Activated CD8-positive, alpha-beta memory T cell treated with anti-CD3 and anti-CD28 coated beads, Interleukin-2, amount 10 ng/mL, durations not matched to agents 7 days and 5 days (primary cell): ENCODE measurements at regions not wholly inside any gene's neighbourhood (a gene's known extent, or its start where the extent isn't known, plus 50 kb on each side); places are given as distances from the start of the nearest gene placed in this dataset.
A peak's percentile ranks its signal among the peaks of the same experiment; 100 is the strongest.

ENCODE experiments used
- ATAC-seq: fragments of 150-1000 bp; cut with Tn5 transposase; one replicate; pipeline ENCODE4 v1.10.0; 2021; ENCODE audit warnings: moderate library complexity
- CTCF ChIA-PET: fragments of 350-600 bp; sonication (Branson Sonifier 250); formaldehyde crosslinking; loops from one replicate; lab custom pipeline; 2021; ENCODE audit warnings: antibody characterized with exemption; lab: Charles Lee
- DNase-seq: peaks from one replicate; pipeline ENCODE4 v3.0.0-alpha.2; 2020
- H3K27ac Mint-ChIP-seq: one replicate; pipeline ENCODE4 v1.8.0; 2021; ENCODE audit warnings: mild to moderate bottlenecking, mixed read lengths
- H3K27me3 Mint-ChIP-seq: one replicate; pipeline ENCODE4 v1.8.0; 2021; ENCODE audit warnings: mixed read lengths
- H3K36me3 Mint-ChIP-seq: one replicate; pipeline ENCODE4 v1.8.0; 2021; ENCODE audit warnings: mild to moderate bottlenecking, mixed read lengths
- H3K4me1 Mint-ChIP-seq: one replicate; pipeline ENCODE4 v1.8.0; 2021; ENCODE audit warnings: mixed read lengths
- H3K4me3 Mint-ChIP-seq: one replicate; pipeline ENCODE4 v1.8.0; 2021; ENCODE audit warnings: mild to moderate bottlenecking, moderate library complexity, mixed read lengths
- H3K9me3 Mint-ChIP-seq: one replicate; pipeline ENCODE4 v1.8.0; 2022; ENCODE audit warnings: low read depth, mixed read lengths

GRCh38 chr7:18338910-18339523 lies 156.5 kb upstream of the HDAC9 start:
- peaks cover 2% of the 10 kb centered on the region for H3K36me3 Mint-ChIP-seq
- H3K27ac Mint-ChIP-seq: no peak overlapping the region
- H3K4me1 Mint-ChIP-seq: no peaks in the 10 kb centered on the region
- ATAC-seq (no peak), DNase-seq (no peak)
- peaks cover 3% of the 10 kb centered on the region for H3K9me3 Mint-ChIP-seq
- peaks cover 2% of the 10 kb centered on the region for H3K27me3 Mint-ChIP-seq
- no peak overlapping the region for H3K4me3 Mint-ChIP-seq
- CTCF ChIA-PET: no interaction called here

GRCh38 chr7:18341756-18342155 lies 153.8 kb upstream of the HDAC9 start:
- peaks cover 2% of the 10 kb centered on the region for H3K36me3 Mint-ChIP-seq

GRCh38 chr7:18343047-18343446 lies 152.5 kb upstream of the HDAC9 start:
- no peaks in the 10 kb centered on the region for H3K4me1 Mint-ChIP-seq
- DNase-seq: no peak
- CTCF ChIA-PET: interaction anchor here (1.5 kb wide), 1 partner anchor 10 kb away, joined by 3 read pairs; no protein-coding TSS in a partner anchor

More at GRCh38 chr7:18341756-18342155, 153.8 kb upstream of the HDAC9 start:
- ATAC-seq: no peak
- CTCF ChIA-PET: no interaction called here
- no peak overlapping the region for H3K27ac Mint-ChIP-seq
- peaks cover 7% of the 10 kb centered on the region for H3K27me3 Mint-ChIP-seq
- H3K4me1 Mint-ChIP-seq: no peaks in the 10 kb centered on the region
- H3K4me3 Mint-ChIP-seq: no peak overlapping the region
- H3K9me3 Mint-ChIP-seq: peaks cover 3% of the 10 kb centered on the region
- no peak for DNase-seq

GRCh38 chr7:18344536-18344935 lies 151.0 kb upstream of the HDAC9 start:
- Mint-ChIP-seq H3K27me3 (peaks cover 11% of the 10 kb centered on the region), H3K36me3 (peaks cover 2% of the 10 kb centered on the region), H3K9me3 (peaks cover 3% of the 10 kb centered on the region), H3K4me3 (no peak overlapping the region), H3K4me1 (no peaks in the 10 kb centered on the region), H3K27ac (no peak overlapping the region)
- DNase-seq (no peak), ATAC-seq (no peak)
- CTCF ChIA-PET: interaction anchor here (1.3 to 1.5 kb wide), 2 partner anchors 9 to 575 kb away, joined by 3 to 6 read pairs; no protein-coding TSS in a partner anchor

More at GRCh38 chr7:18343047-18343446, 152.5 kb upstream of the HDAC9 start:
- Mint-ChIP-seq H3K27me3 (peaks cover 11% of the 10 kb centered on the region), H3K4me3 (no peak overlapping the region), H3K9me3 (peaks cover 3% of the 10 kb centered on the region), H3K36me3 (peaks cover 2% of the 10 kb centered on the region), H3K27ac (no peak overlapping the region)
- ATAC-seq: no peak

- no peak overlapping the region for H3K27ac Mint-ChIP-seq
- ATAC-seq (no peak), DNase-seq (no peak)
- peaks cover 2% of the 10 kb centered on the region for H3K36me3 Mint-ChIP-seq
- no peaks in the 10 kb centered on the region for H3K4me1 Mint-ChIP-seq
- peaks cover 11% of the 10 kb centered on the region for H3K27me3 Mint-ChIP-seq
- H3K9me3 Mint-ChIP-seq: peaks cover 3% of the 10 kb centered on the region
- no peak overlapping the region for H3K4me3 Mint-ChIP-seq
- CTCF ChIA-PET: interaction anchor here (0.6 to 1.3 kb wide), 3 partner anchors 8 to 576 kb away, joined by 3 to 6 read pairs (median 3); no protein-coding TSS in a partner anchor
Measured at GRCh38 chr7:18345641-18346234, 149.8 kb upstream of the HDAC9 start.

- CTCF ChIA-PET: interaction anchor here (1.0 to 1.2 kb wide), 2 partner anchors 10 to 14 kb away, joined by 3 read pairs; no protein-coding TSS in a partner anchor
- Mint-ChIP-seq H3K27ac (no peak overlapping the region), H3K4me1 (no peaks in the 10 kb centered on the region), H3K9me3 (no peaks in the 10 kb centered on the region), H3K36me3 (no peaks in the 10 kb centered on the region), H3K27me3 (peaks cover 11% of the 10 kb centered on the region), H3K4me3 (no peak overlapping the region)
- DNase-seq: no peak
- no peak for ATAC-seq
Measured at GRCh38 chr7:18347170-18347569, 148.4 kb upstream of the HDAC9 start.

- no peak overlapping the region for H3K4me3 Mint-ChIP-seq
- DNase-seq (no peak), ATAC-seq (no peak)
- peaks cover 3% of the 10 kb centered on the region for H3K4me1 Mint-ChIP-seq
- no peak overlapping the region for H3K27ac Mint-ChIP-seq
- H3K27me3 Mint-ChIP-seq: peaks cover 4% of the 10 kb centered on the region
- H3K9me3 Mint-ChIP-seq: no peaks in the 10 kb centered on the region
- CTCF ChIA-PET: interaction anchor here (1.9 kb wide), 1 partner anchor 315 kb away, joined by 4 read pairs; no protein-coding TSS in a partner anchor
- H3K36me3 Mint-ChIP-seq: no peaks in the 10 kb centered on the region
Measured at GRCh38 chr7:18350678-18351077, 144.9 kb upstream of the HDAC9 start.

- CTCF ChIA-PET: interaction anchor here (0.7 to 2.1 kb wide), 11 partner anchors 9 to 1300 kb away, joined by 3 to 9 read pairs (median 3); no protein-coding TSS in a partner anchor
- Mint-ChIP-seq H3K27me3 (peaks cover 4% of the 10 kb centered on the region), H3K4me1 (peaks cover 5% of the 10 kb centered on the region), H3K4me3 (no peak overlapping the region), H3K36me3 (no peaks in the 10 kb centered on the region), H3K27ac (no peak overlapping the region), H3K9me3 (no peaks in the 10 kb centered on the region)
- DNase-seq (no peak), ATAC-seq (no peak)
Measured at GRCh38 chr7:18352339-18353255, 143.0 kb upstream of the HDAC9 start.

- CTCF ChIA-PET: interaction anchor here (1.1 to 2.1 kb wide), 8 partner anchors 10 to 698 kb away, joined by 3 to 7 read pairs (median 3); no protein-coding TSS in a partner anchor
- Mint-ChIP-seq H3K9me3 (no peaks in the 10 kb centered on the region), H3K4me3 (no peak overlapping the region), H3K36me3 (no peaks in the 10 kb centered on the region), H3K4me1 (peaks cover 5% of the 10 kb centered on the region), H3K27ac (no peak overlapping the region), H3K27me3 (no peaks in the 10 kb centered on the region)
- no peak for DNase-seq
- ATAC-seq: no peak
Measured at GRCh38 chr7:18353339-18353738, 142.2 kb upstream of the HDAC9 start.

- ATAC-seq (no peak), DNase-seq (no peak)
- Mint-ChIP-seq H3K4me1 (peaks cover 5% of the 10 kb centered on the region), H3K9me3 (no peaks in the 10 kb centered on the region), H3K27ac (no peak overlapping the region), H3K27me3 (no peaks in the 10 kb centered on the region), H3K36me3 (no peaks in the 10 kb centered on the region), H3K4me3 (no peak overlapping the region)
- CTCF ChIA-PET: interaction anchor here (1.0 to 1.7 kb wide), 5 partner anchors 11 to 312 kb away, joined by 3 to 6 read pairs (median 3); no protein-coding TSS in a partner anchor
Measured at GRCh38 chr7:18354108-18355085, 141.2 kb upstream of the HDAC9 start.

- Mint-ChIP-seq H3K36me3 (no peaks in the 10 kb centered on the region), H3K27ac (no peak overlapping the region), H3K9me3 (no peaks in the 10 kb centered on the region), H3K27me3 (peaks cover 4% of the 10 kb centered on the region), H3K4me3 (peak overlapping the region; percentile 33), H3K4me1 (peaks cover 5% of the 10 kb centered on the region)
- CTCF ChIA-PET: interaction anchor here (0.7 to 0.8 kb wide), 3 partner anchors 216 to 367 kb away, joined by 3 to 4 read pairs (median 3); no protein-coding TSS in a partner anchor
- ATAC-seq (peak; percentile 61), DNase-seq (no peak)
Measured at GRCh38 chr7:18356191-18356645, 139.3 kb upstream of the HDAC9 start.

- DNase-seq (no peak), ATAC-seq (no peak)
- H3K27me3 Mint-ChIP-seq: peaks cover 4% of the 10 kb centered on the region
- no peaks in the 10 kb centered on the region for H3K36me3 Mint-ChIP-seq
- H3K27ac Mint-ChIP-seq: no peak overlapping the region
- H3K4me1 Mint-ChIP-seq: peaks cover 5% of the 10 kb centered on the region
- H3K9me3 Mint-ChIP-seq: no peaks in the 10 kb centered on the region
- CTCF ChIA-PET: interaction anchor here (0.9 to 1.3 kb wide), 2 partner anchors 9 to 138 kb away, joined by 3 to 5 read pairs; partner anchors contain the start of gene HDAC9
- H3K4me3 Mint-ChIP-seq: no peak overlapping the region
Measured at GRCh38 chr7:18357691-18358090, 137.9 kb upstream of the HDAC9 start.
